HUES6 (cell line): ENCODE measurements at regions not wholly inside any gene's neighbourhood (a gene's known extent, or its start where the extent isn't known, plus 50 kb on each side); places are given as distances from the start of the nearest gene placed in this dataset.
"Not testable (repeated sequence)": the region's sequence is repeated elsewhere in the genome, so short reads cannot be mapped to it uniquely, and the experiment has no call there.

ENCODE experiments used
- H3K27ac ChIP-seq: 2 replicates; pipeline ENCODE4 v1.7.0; 2013; ENCODE audit warnings: low read depth, mild to moderate bottlenecking, low read length, inconsistent platforms
- H3K27me3 ChIP-seq: 2 replicates; pipeline ENCODE4 v1.6.1; 2013; ENCODE audit warnings: low read length; ENCODE audit not compliant: control insufficient read depth, insufficient read depth
- H3K36me3 ChIP-seq: 2 replicates; pipeline ENCODE4 v1.6.1; 2013; ENCODE audit warnings: low read length; ENCODE audit not compliant: control insufficient read depth, insufficient read depth
- H3K4me1 ChIP-seq: 2 replicates; pipeline ENCODE4 v1.6.1; 2013; ENCODE audit warnings: low read length; ENCODE audit not compliant: control insufficient read depth, insufficient read depth
- H3K4me3 ChIP-seq: 2 replicates; pipeline ENCODE4 v1.5.1; 2013; ENCODE audit warnings: low read depth, low read length
- H3K9ac ChIP-seq: one replicate; pipeline ENCODE4 v1.6.1; 2013; ENCODE audit warnings: mild to moderate bottlenecking, low read length
- H3K9me3 ChIP-seq: 2 replicates; pipeline ENCODE4 v1.6.1; 2013; ENCODE audit warnings: low read depth, low read length; ENCODE audit not compliant: control insufficient read depth, insufficient read depth

- no peaks in the 10 kb centered on the region for H3K4me1 ChIP-seq
- peaks cover 6% of the 10 kb centered on the region for H3K9me3 ChIP-seq
- H3K4me3 ChIP-seq = no peak overlapping the region
- no peak overlapping the region for H3K9ac ChIP-seq
- no peaks in the 10 kb centered on the region for H3K36me3 ChIP-seq
- H3K27ac ChIP-seq = no peak overlapping the region
- no peaks in the 10 kb centered on the region for H3K27me3 ChIP-seq
Observed at GRCh38 chr3:70640481-70640880, 328.0 kb upstream of the MDFIC2 start.

GRCh38 chr3:70635301-70635700, 322.9 kb upstream of the MDFIC2 start:
- H3K4me1 ChIP-seq = peaks cover 13% of the 10 kb centered on the region
- H3K27me3 ChIP-seq = no peaks in the 10 kb centered on the region
- H3K27ac ChIP-seq = no peak overlapping the region
- H3K9me3 ChIP-seq = peaks cover 6% of the 10 kb centered on the region
- H3K4me3 ChIP-seq = no peak overlapping the region
- no peak overlapping the region for H3K9ac ChIP-seq
- no peaks in the 10 kb centered on the region for H3K36me3 ChIP-seq

- no peak overlapping the region for H3K9ac ChIP-seq
- no peaks in the 10 kb centered on the region for H3K36me3 ChIP-seq
- H3K27me3 ChIP-seq = no peaks in the 10 kb centered on the region
- peaks cover 13% of the 10 kb centered on the region for H3K4me1 ChIP-seq
- no peaks in the 10 kb centered on the region for H3K9me3 ChIP-seq
- no peak overlapping the region for H3K4me3 ChIP-seq
- H3K27ac ChIP-seq = peak overlapping the region; percentile 15; the same call in 1 of the 2 replicates
Observed at GRCh38 chr3:70631716-70632307, 319.4 kb upstream of the MDFIC2 start.

- peaks cover 6% of the 10 kb centered on the region; the same call in 1 of the 2 replicates for H3K4me1 ChIP-seq
- H3K4me3 ChIP-seq = no peak overlapping the region
- no peak overlapping the region for H3K27ac ChIP-seq
- no peaks in the 10 kb centered on the region for H3K36me3 ChIP-seq
- H3K9ac ChIP-seq = no peak overlapping the region
- no peaks in the 10 kb centered on the region for H3K27me3 ChIP-seq
- H3K9me3 ChIP-seq = no peaks in the 10 kb centered on the region; the same call in 1 of the 2 replicates
Observed at GRCh38 chr3:70621451-70621850, 309.0 kb upstream of the MDFIC2 start.

- Histone ChIP-seq H3K4me3 (no peak overlapping the region), H3K9me3 (no peaks in the 10 kb centered on the region; the same call in 1 of the 2 replicates), H3K4me1 (peaks cover 10% of the 10 kb centered on the region), H3K36me3 (no peaks in the 10 kb centered on the region), H3K27me3 (no peaks in the 10 kb centered on the region), H3K9ac (no peak overlapping the region), H3K27ac (no peak overlapping the region)
Observed at GRCh38 chr3:70620956-70621355, 308.5 kb upstream of the MDFIC2 start.

- H3K27me3 ChIP-seq = no peaks in the 10 kb centered on the region
- H3K9me3 ChIP-seq = no peaks in the 10 kb centered on the region; the same call in 1 of the 2 replicates
- H3K4me1 ChIP-seq = peaks cover 14% of the 10 kb centered on the region
- H3K4me3 ChIP-seq = no peak overlapping the region
- H3K27ac ChIP-seq = no peak overlapping the region
- no peak overlapping the region for H3K9ac ChIP-seq
- H3K36me3 ChIP-seq = no peaks in the 10 kb centered on the region
Observed at GRCh38 chr3:70620367-70620766, 307.9 kb upstream of the MDFIC2 start.

- Histone ChIP-seq H3K36me3 (no peaks in the 10 kb centered on the region), H3K9me3 (no peaks in the 10 kb centered on the region; the same call in 1 of the 2 replicates), H3K4me3 (no peak overlapping the region), H3K9ac (no peak overlapping the region), H3K27me3 (no peaks in the 10 kb centered on the region), H3K4me1 (peaks cover 25% of the 10 kb centered on the region), H3K27ac (no peak overlapping the region)
Observed at GRCh38 chr3:70618151-70618550, 305.7 kb upstream of the MDFIC2 start.

GRCh38 chr3:70617349-70617748, 304.9 kb upstream of the MDFIC2 start:
- H3K27ac ChIP-seq, H3K9ac ChIP-seq, H3K27me3 ChIP-seq, H3K9me3 ChIP-seq, H3K36me3 ChIP-seq, H3K4me3 ChIP-seq: not testable (repeated sequence)
- H3K4me1 ChIP-seq = peaks cover 25% of the 10 kb centered on the region

- no peaks in the 10 kb centered on the region for H3K27me3 ChIP-seq
- peak overlapping the region; percentile 56 for H3K9ac ChIP-seq
- H3K27ac ChIP-seq = peak overlapping the region; percentile 92
Observed at GRCh38 chr3:70615286-70615685, 302.8 kb upstream of the MDFIC2 start.

GRCh38 chr3:70614111-70614510, 301.7 kb upstream of the MDFIC2 start:
- Histone ChIP-seq H3K4me3 (no peak overlapping the region), H3K36me3 (peaks cover 3% of the 10 kb centered on the region; the same call in 1 of the 2 replicates), H3K9ac (no peak overlapping the region), H3K4me1 (peaks cover 20% of the 10 kb centered on the region), H3K27ac (peak overlapping the region; percentile 92; the same call in 1 of the 2 replicates), H3K9me3 (peaks cover 9% of the 10 kb centered on the region), H3K27me3 (no peaks in the 10 kb centered on the region)

More at GRCh38 chr3:70615286-70615685, 302.8 kb upstream of the MDFIC2 start:
- H3K4me3 ChIP-seq = no peak overlapping the region
- peaks cover 9% of the 10 kb centered on the region for H3K9me3 ChIP-seq
- peaks cover 21% of the 10 kb centered on the region for H3K4me1 ChIP-seq
- H3K36me3 ChIP-seq = peaks cover 3% of the 10 kb centered on the region; the same call in 1 of the 2 replicates

GRCh38 chr3:70612920-70613319, 300.5 kb upstream of the MDFIC2 start:
- Histone ChIP-seq H3K4me3 (no peak overlapping the region), H3K4me1 (peaks cover 20% of the 10 kb centered on the region), H3K36me3 (peaks cover 3% of the 10 kb centered on the region; the same call in 1 of the 2 replicates), H3K27me3 (no peaks in the 10 kb centered on the region), H3K9me3 (peaks cover 9% of the 10 kb centered on the region), H3K9ac (no peak overlapping the region), H3K27ac (no peak overlapping the region)
